Uterus (tissue), 3 donors: ENCODE measurements at regions not wholly inside any gene's neighbourhood (a gene's known extent, or its start where the extent isn't known, plus 50 kb on each side); places are given as distances from the start of the nearest gene placed in this dataset.

Source experiments
- DNase-seq, 2 donors: peaks; one replicate each; pipeline ENCODE4 v3.0.0-alpha.2; 2019 to 2020
- H3K27ac ChIP-seq, 2 donors: fragments of 200-600 bp; sonication (generic); 1 replicate in 1 of 2; 2 replicates in 1 of 2; pipeline ENCODE4 v1.5.1; 2016 to 2018
- H3K27me3 ChIP-seq, 2 donors: fragments of 200-600 bp; sonication (generic); one replicate each; pipeline ENCODE4 v1.5.1; 2018 to 2019; ENCODE audit warnings: control low read depth in 1 of 2
- H3K36me3 ChIP-seq, 2 donors: fragments of 200-600 bp; sonication (generic); one replicate each; pipeline ENCODE4 v1.5.1; 2019; ENCODE audit warnings: control low read depth in 1 of 2
- H3K4me1 ChIP-seq, 2 donors: fragments of 200-600 bp; sonication (generic); one replicate each; pipeline ENCODE4 v1.5.1; 2018 to 2019; ENCODE audit warnings: control low read depth in 1 of 2
- H3K4me3 ChIP-seq, 2 donors: fragments of 200-600 bp; sonication (generic); 1 replicate in 1 of 2; 2 replicates in 1 of 2; pipeline ENCODE4 v1.5.1; 2018 to 2019; ENCODE audit warnings: mild to moderate bottlenecking in 1 of 2
- H3K9me3 ChIP-seq, 2 donors: fragments of 200-600 bp; sonication (generic); one replicate each; pipeline ENCODE4 v1.5.1; 2019; ENCODE audit warnings: control low read depth in 1 of 2
- CTCF ChIP-seq, 4 experiments: fragments of 200-600 bp in 2 of 4; fragments of 450-650 bp in 2 of 4; sonication (generic) in 2 of 4; IDR thresholded peaks; one replicate each; pipeline ENCODE4 v1.5.1; 2016 to 2019; ENCODE audit warnings: antibody characterized with exemption in 4 of 4, mild to moderate bottlenecking in 2 of 4, moderate library complexity in 1 of 4
- POLR2A ChIP-seq, 2 donors: fragments of 450-650 bp; IDR thresholded peaks; one replicate each; pipeline ENCODE4 v1.6.1; 2016; ENCODE audit warnings: antibody characterized with exemption in 2 of 2, mild to moderate bottlenecking in 1 of 2, moderate library complexity in 1 of 2
- intact Hi-C: fragments of 100-400 bp; cut with DNase I; formaldehyde crosslinking; loops from one replicate; pipeline ENCODE4 v1.15.1; 2023; ENCODE audit warnings: low total_unique reads
- donor health status: DM: yes; HTN: yes; CAD: no.

- Histone ChIP-seq H3K4me1 (no peaks in the 10 kb centered on the region), H3K27ac (no peak overlapping the region)
- intact Hi-C loops, result no loop called here
Measured at GRCh38 chr10:118838364-118838763, 83.6 kb upstream of the CACUL1 start.

GRCh38 chr10:118839348-118839747 is 84.6 kb upstream of the CACUL1 start:
- no peaks in the 10 kb centered on the region for H3K9me3 ChIP-seq
- H3K4me3 ChIP-seq, result no peak overlapping the region
- no peak for DNase-seq
- H3K27me3 ChIP-seq, result no peaks in the 10 kb centered on the region
- no peaks in the 10 kb centered on the region for H3K4me1 ChIP-seq
- H3K27ac ChIP-seq, result no peak overlapping the region
- H3K36me3 ChIP-seq, result no peaks in the 10 kb centered on the region
- TF ChIP-seq POLR2A (IDR thresholded peaks at IDR 0.05) (no peak), CTCF (IDR thresholded peaks at IDR 0.05) (no peak)
- intact Hi-C loops, result no loop called here

More at GRCh38 chr10:118838364-118838763, 83.6 kb upstream of the CACUL1 start:
- Histone ChIP-seq H3K27me3 (no peaks in the 10 kb centered on the region), H3K4me3 (no peak overlapping the region), H3K36me3 (no peaks in the 10 kb centered on the region), H3K9me3 (no peaks in the 10 kb centered on the region)
- no peak for DNase-seq
- TF ChIP-seq POLR2A (IDR thresholded peaks at IDR 0.05), result no peak
- TF ChIP-seq CTCF (IDR thresholded peaks at IDR 0.05), result no peak

GRCh38 chr10:118840071-118840775 is 85.5 kb upstream of the CACUL1 start:
- no peaks in the 10 kb centered on the region for H3K27me3 ChIP-seq
- DNase-seq, result no peak
- no peak for TF ChIP-seq POLR2A (IDR thresholded peaks at IDR 0.05)
- intact Hi-C loops, result no loop called here
- no peaks in the 10 kb centered on the region for H3K36me3 ChIP-seq
- no peaks in the 10 kb centered on the region for H3K4me1 ChIP-seq
- no peak overlapping the region for H3K27ac ChIP-seq
- H3K9me3 ChIP-seq, result no peaks in the 10 kb centered on the region
- H3K4me3 ChIP-seq, result no peak overlapping the region

- no peaks in the 10 kb centered on the region for H3K9me3 ChIP-seq
- no peak overlapping the region for H3K4me3 ChIP-seq
- H3K27me3 ChIP-seq, result no peaks in the 10 kb centered on the region
- no peaks in the 10 kb centered on the region for H3K4me1 ChIP-seq
- TF ChIP-seq CTCF (IDR thresholded peaks at IDR 0.05) (no peak), POLR2A (IDR thresholded peaks at IDR 0.05) (no peak)
- intact Hi-C loops, result no loop called here
- DNase-seq, result no peak
- H3K27ac ChIP-seq, result no peak overlapping the region
- H3K36me3 ChIP-seq, result no peaks in the 10 kb centered on the region
Measured at GRCh38 chr10:118840776-118841468, 86.2 kb upstream of the CACUL1 start.

- Histone ChIP-seq H3K9me3 (no peaks in the 10 kb centered on the region), H3K4me1 (no peaks in the 10 kb centered on the region), H3K36me3 (no peaks in the 10 kb centered on the region), H3K27me3 (no peaks in the 10 kb centered on the region), H3K27ac (no peak overlapping the region), H3K4me3 (no peak overlapping the region)
- no peak for DNase-seq
- intact Hi-C loops, result no loop called here
- no peak for TF ChIP-seq POLR2A (IDR thresholded peaks at IDR 0.05)
- no peak for TF ChIP-seq CTCF (IDR thresholded peaks at IDR 0.05)
Measured at GRCh38 chr10:118841881-118842605, 87.3 kb upstream of the CACUL1 start.
